ENCODE measurements at regions not wholly inside any gene's neighbourhood (a gene's known extent, or its start where the extent isn't known, plus 50 kb on each side); places are given as distances from the start of the nearest gene placed in this dataset.

GRCh38 chr13:104447348-104447747, 1381.1 kb upstream of the SLC10A2 start:
- Mint-ChIP-seq H3K27ac (no peak overlapping the region), H3K4me1 (ENCODE audit: low read depth) (no peaks in the 10 kb centered on the region), H3K4me3 (no peak overlapping the region), H3K36me3 (ENCODE audit: low read depth) (peaks cover 12% of the 10 kb centered on the region), H3K27me3 (ENCODE audit: insufficient read depth) (no peaks in the 10 kb centered on the region; the same call in 1 of the 2 replicates), H3K9me3 (peaks cover 56% of the 10 kb centered on the region)
- DNase-seq, result no peak
- TF ChIP-seq CTCF (IDR thresholded peaks at IDR 0.05), result no peak

GRCh38 chr13:104442536-104442935, 1376.3 kb upstream of the SLC10A2 start:
- no peak overlapping the region for H3K27ac Mint-ChIP-seq
- no peaks in the 10 kb centered on the region; the same call in 1 of the 2 replicates for H3K27me3 Mint-ChIP-seq (ENCODE audit: insufficient read depth)
- no peaks in the 10 kb centered on the region for H3K4me1 Mint-ChIP-seq (ENCODE audit: low read depth)
- H3K9me3 Mint-ChIP-seq, result peaks cover 34% of the 10 kb centered on the region
- no peak overlapping the region for H3K4me3 Mint-ChIP-seq
- DNase-seq, result no peak
- no peak for TF ChIP-seq CTCF (IDR thresholded peaks at IDR 0.05)
- peaks cover 12% of the 10 kb centered on the region for H3K36me3 Mint-ChIP-seq (ENCODE audit: low read depth)

DNA sequence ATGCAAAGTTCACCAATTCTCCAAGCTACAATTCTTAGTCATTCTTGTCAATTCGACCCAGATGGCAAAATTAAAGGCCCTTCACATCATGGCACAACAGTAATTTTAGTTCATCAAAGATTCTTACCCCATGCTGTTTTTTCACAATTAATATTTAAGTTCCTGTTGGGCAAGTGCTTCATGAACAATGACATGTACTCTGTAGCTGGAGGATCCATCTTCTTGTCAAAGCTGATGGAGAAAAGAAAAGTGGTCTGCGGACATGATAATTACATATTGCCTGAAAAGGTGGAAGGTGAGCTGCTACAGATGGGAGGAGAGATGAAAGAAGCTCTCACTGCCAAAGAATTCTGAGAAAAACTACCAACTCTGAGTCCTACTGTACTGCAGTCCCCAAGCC, 1370.3 kb upstream of the SLC10A2 start:
- TF ChIP-seq CTCF (IDR thresholded peaks at IDR 0.05), result no peak
- Mint-ChIP-seq H3K9me3 (peaks cover 31% of the 10 kb centered on the region), H3K36me3 (ENCODE audit: low read depth) (no peaks in the 10 kb centered on the region), H3K4me1 (ENCODE audit: low read depth) (no peaks in the 10 kb centered on the region), H3K27me3 (ENCODE audit: insufficient read depth) (no peaks in the 10 kb centered on the region), H3K4me3 (no peak overlapping the region), H3K27ac (no peak overlapping the region)
- DNase-seq, result no peak

GRCh38 chr13:104431895-104432294, 1365.7 kb upstream of the SLC10A2 start:
- Mint-ChIP-seq H3K27ac (no peak overlapping the region), H3K27me3 (ENCODE audit: insufficient read depth) (no peaks in the 10 kb centered on the region), H3K4me1 (ENCODE audit: low read depth) (no peaks in the 10 kb centered on the region), H3K36me3 (ENCODE audit: low read depth) (no peaks in the 10 kb centered on the region), H3K4me3 (no peak overlapping the region), H3K9me3 (peaks cover 25% of the 10 kb centered on the region)
- DNase-seq, result no peak
- no peak for TF ChIP-seq CTCF (IDR thresholded peaks at IDR 0.05)

DNA sequence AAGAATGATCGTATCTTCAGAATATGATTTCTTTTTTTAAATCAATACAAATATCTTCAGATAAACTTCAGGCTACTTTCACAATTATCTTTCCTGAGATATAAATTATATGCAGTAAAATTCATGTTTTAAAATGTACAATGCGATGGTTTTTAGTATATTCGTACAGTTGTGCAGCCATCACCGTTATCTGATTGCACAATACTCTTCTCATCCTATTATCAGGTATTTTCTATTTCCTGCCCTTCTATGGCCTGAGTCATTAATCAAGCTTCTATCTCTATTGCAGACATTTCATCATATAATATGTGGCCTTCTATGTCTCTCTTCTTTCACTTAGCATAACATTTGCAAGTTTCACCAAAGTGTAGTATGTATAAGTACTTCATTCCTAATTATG, 1360.2 kb upstream of the SLC10A2 start:
- Mint-ChIP-seq H3K36me3 (ENCODE audit: low read depth) (no peaks in the 10 kb centered on the region), H3K27ac (no peak overlapping the region), H3K9me3 (peaks cover 9% of the 10 kb centered on the region), H3K4me3 (no peak overlapping the region), H3K27me3 (ENCODE audit: insufficient read depth) (no peaks in the 10 kb centered on the region; the same call in 1 of the 2 replicates), H3K4me1 (ENCODE audit: low read depth) (no peaks in the 10 kb centered on the region)
- no peak for TF ChIP-seq CTCF (IDR thresholded peaks at IDR 0.05)
- DNase-seq, result no peak

- Mint-ChIP-seq H3K27me3 (ENCODE audit: insufficient read depth) (no peaks in the 10 kb centered on the region; the same call in 1 of the 2 replicates), H3K9me3 (peaks cover 20% of the 10 kb centered on the region), H3K27ac (no peak overlapping the region), H3K4me1 (ENCODE audit: low read depth) (no peaks in the 10 kb centered on the region), H3K36me3 (ENCODE audit: low read depth) (no peaks in the 10 kb centered on the region), H3K4me3 (no peak overlapping the region)
- DNase-seq, result no peak
- TF ChIP-seq CTCF (IDR thresholded peaks at IDR 0.05), result no peak
Observed at GRCh38 chr13:104422668-104423067, 1356.5 kb upstream of the SLC10A2 start.
